DOHH2 (cell line): ENCODE measurements at regions not wholly inside any gene's neighbourhood (a gene's known extent, or its start where the extent isn't known, plus 50 kb on each side); places are given as distances from the start of the nearest gene placed in this dataset.

ENCODE experiments used
- H3F3A ChIP-seq: fragments of 200-600 bp; sonication (generic), shearing (Covaris generic); 2 replicates; pipeline ENCODE4 v1.6.0; 2016; ENCODE audit warnings: antibody characterized with exemption, mild to moderate bottlenecking; ENCODE audit not compliant: control insufficient read depth, insufficient read depth
- H3K27ac ChIP-seq: fragments of 200-600 bp; sonication (generic); 2 replicates; pipeline ENCODE4 v1.5.1; 2014; ENCODE audit warnings: low read depth, mild to moderate bottlenecking, low read length, moderate library complexity
- H3K27me3 ChIP-seq: fragments of 200-600 bp; sonication (generic); 2 replicates; pipeline ENCODE4 v1.6.1; 2014; ENCODE audit warnings: mild to moderate bottlenecking, low read length, mixed read lengths; ENCODE audit not compliant: control insufficient read depth
- H3K36me3 ChIP-seq: fragments of 200-600 bp; sonication (generic); 2 replicates; pipeline ENCODE4 v1.6.1; 2014; ENCODE audit warnings: mild to moderate bottlenecking, low read length, moderate library complexity, mixed read lengths; ENCODE audit not compliant: control insufficient read depth
- H3K4me1 ChIP-seq: fragments of 200-600 bp; sonication (generic); 2 replicates; pipeline ENCODE4 v1.6.1; 2014; ENCODE audit warnings: mild to moderate bottlenecking, low read length, mixed read lengths; ENCODE audit not compliant: control insufficient read depth
- H3K4me2 ChIP-seq: fragments of 200-600 bp; sonication (generic); 2 replicates; pipeline ENCODE4 v1.6.0; 2014; ENCODE audit warnings: mild to moderate bottlenecking, low read length, moderate library complexity
- H3K4me3 ChIP-seq: fragments of 200-600 bp; sonication (generic); 2 replicates; pipeline ENCODE4 v1.5.1; 2014; ENCODE audit warnings: mild to moderate bottlenecking, low read length, mixed read lengths
- H3K79me2 ChIP-seq: fragments of 200-600 bp; sonication (generic); 2 replicates; pipeline ENCODE4 v1.6.1; 2014; ENCODE audit warnings: mild to moderate bottlenecking, low read length, mixed read lengths; ENCODE audit not compliant: control insufficient read depth
- H3K9me2 ChIP-seq: fragments of 200-600 bp; sonication (generic); replicated peaks from 2 replicates; pipeline ENCODE4 v1.6.1; 2014; ENCODE audit warnings: mild to moderate bottlenecking, low read length, mixed read lengths; ENCODE audit not compliant: control insufficient read depth
- H3K9me3 ChIP-seq: fragments of 200-600 bp; sonication (generic); 2 replicates; pipeline ENCODE4 v1.6.1; 2014; ENCODE audit warnings: antibody characterized with exemption, low read length, mixed read lengths; ENCODE audit not compliant: control insufficient read depth, insufficient read depth
- H4K20me1 ChIP-seq: fragments of 200-600 bp; sonication (generic); 2 replicates; pipeline ENCODE4 v1.6.0; 2014; ENCODE audit warnings: low read depth, mild to moderate bottlenecking, antibody characterized with exemption, low read length, moderate library complexity; ENCODE audit not compliant: control insufficient read depth, insufficient read depth
- EZH2phosphoT487 ChIP-seq: fragments of 200-600 bp; sonication (generic); IDR thresholded peaks from 2 replicates; pipeline ENCODE4 v1.6.1; 2017; ENCODE audit warnings: borderline replicate concordance, mild to moderate bottlenecking, antibody characterized with exemption, low read length, moderate library complexity, mixed read lengths
- TF ChIP-seq, protein P1 (sequence below): fragments of 200-600 bp; sonication (generic); IDR thresholded peaks from one replicate; pipeline ENCODE4 v1.5.1; 2014; ENCODE audit warnings: antibody characterized with exemption, mild to moderate bottlenecking, low read depth, low read length; ENCODE audit not compliant: poor library complexity, severe bottlenecking

DNA sequence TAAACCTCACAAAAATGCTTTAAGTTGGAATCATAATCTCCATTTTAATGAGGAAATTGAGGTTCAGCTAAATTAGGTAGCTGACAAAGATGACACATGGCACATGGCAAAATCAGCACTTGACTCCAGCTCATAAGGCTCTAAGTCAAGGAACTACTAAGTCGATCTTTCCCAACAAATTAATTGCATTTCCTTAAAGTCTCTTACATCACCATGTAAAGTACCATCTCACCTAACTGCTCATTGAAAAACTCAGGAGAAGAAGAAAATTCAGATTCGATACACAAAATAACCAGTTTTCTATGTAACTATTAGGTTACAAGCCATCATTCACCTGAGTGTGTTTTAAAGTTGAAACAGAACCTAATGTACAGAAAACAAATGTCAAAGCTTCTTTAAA is 85.8 kb upstream of the IFNE start:
- Histone ChIP-seq H3K4me1 (no peaks in the 10 kb centered on the region), H3K9me3 (no peaks in the 10 kb centered on the region), H3K4me2 (no peak overlapping the region), H3K79me2 (no peaks in the 10 kb centered on the region), H4K20me1 (no peaks in the 10 kb centered on the region), H3K9me2 (no peaks in the 10 kb centered on the region), H3K27ac (no peak overlapping the region), H3K4me3 (no peak overlapping the region), H3K27me3 (no peaks in the 10 kb centered on the region), H3F3A (no peaks in the 10 kb centered on the region), H3K36me3 (no peaks in the 10 kb centered on the region)
- TF ChIP-seq EZH2phosphoT487: no peak
- TF ChIP-seq, protein P1, sequence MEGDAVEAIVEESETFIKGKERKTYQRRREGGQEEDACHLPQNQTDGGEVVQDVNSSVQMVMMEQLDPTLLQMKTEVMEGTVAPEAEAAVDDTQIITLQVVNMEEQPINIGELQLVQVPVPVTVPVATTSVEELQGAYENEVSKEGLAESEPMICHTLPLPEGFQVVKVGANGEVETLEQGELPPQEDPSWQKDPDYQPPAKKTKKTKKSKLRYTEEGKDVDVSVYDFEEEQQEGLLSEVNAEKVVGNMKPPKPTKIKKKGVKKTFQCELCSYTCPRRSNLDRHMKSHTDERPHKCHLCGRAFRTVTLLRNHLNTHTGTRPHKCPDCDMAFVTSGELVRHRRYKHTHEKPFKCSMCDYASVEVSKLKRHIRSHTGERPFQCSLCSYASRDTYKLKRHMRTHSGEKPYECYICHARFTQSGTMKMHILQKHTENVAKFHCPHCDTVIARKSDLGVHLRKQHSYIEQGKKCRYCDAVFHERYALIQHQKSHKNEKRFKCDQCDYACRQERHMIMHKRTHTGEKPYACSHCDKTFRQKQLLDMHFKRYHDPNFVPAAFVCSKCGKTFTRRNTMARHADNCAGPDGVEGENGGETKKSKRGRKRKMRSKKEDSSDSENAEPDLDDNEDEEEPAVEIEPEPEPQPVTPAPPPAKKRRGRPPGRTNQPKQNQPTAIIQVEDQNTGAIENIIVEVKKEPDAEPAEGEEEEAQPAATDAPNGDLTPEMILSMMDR: no peak

DNA sequence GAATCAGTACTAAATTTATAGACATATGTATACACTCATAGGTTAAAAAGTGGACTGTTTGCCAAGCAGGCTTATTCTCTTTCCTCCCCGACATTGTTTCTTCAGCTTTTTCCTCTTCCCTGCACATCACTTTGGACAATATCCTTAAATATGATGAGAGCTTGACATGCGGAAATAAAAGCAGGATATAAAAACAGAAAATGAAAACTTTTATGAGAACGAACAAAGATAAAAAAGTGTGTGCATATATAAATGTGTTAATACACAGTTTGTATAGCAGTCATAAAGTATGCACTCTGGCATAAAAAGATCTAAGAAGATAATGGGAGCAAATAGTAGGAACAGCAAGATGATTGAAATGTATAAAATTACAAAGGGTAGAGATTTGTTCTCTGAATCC is 86.4 kb upstream of the IFNE start:
- TF ChIP-seq, protein P1: no peak
- TF ChIP-seq EZH2phosphoT487: no peak
- H3K4me3 ChIP-seq: no peak overlapping the region
- no peaks in the 10 kb centered on the region for H3K27me3 ChIP-seq
- no peak overlapping the region for H3K27ac ChIP-seq
- no peaks in the 10 kb centered on the region for H3K9me3 ChIP-seq
- no peaks in the 10 kb centered on the region for H3K9me2 ChIP-seq
- H4K20me1 ChIP-seq: no peaks in the 10 kb centered on the region
- H3K36me3 ChIP-seq: no peaks in the 10 kb centered on the region
- H3K79me2 ChIP-seq: no peaks in the 10 kb centered on the region
- H3K4me1 ChIP-seq: no peaks in the 10 kb centered on the region
- no peaks in the 10 kb centered on the region for H3F3A ChIP-seq
- H3K4me2 ChIP-seq: no peak overlapping the region

DNA sequence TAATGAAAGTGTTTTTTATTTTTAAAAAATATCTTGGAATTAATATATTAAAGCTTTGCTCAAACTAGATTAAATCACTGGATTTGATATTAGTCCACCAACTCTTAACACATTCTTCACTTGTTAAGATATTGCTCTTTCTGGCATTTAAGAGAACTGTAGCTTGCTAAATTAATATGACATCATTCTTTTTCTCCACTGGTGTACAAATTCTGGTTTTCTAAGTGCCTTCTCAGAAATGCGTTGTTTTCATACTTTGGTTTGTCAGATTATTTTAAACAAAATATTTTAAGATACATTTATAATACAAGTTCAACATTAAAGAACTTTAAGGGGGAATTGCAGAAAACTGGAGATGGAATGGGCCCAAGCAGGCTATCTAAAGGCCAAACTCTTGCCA is 87.6 kb upstream of the IFNE start:
- no peaks in the 10 kb centered on the region for H3K79me2 ChIP-seq
- no peak overlapping the region for H3K4me2 ChIP-seq

More for the DNA sequence above, 87.6 kb upstream of the IFNE start:
- Histone ChIP-seq H3K27ac (no peak overlapping the region), H3K9me2 (no peaks in the 10 kb centered on the region), H3K27me3 (no peaks in the 10 kb centered on the region), H3F3A (no peaks in the 10 kb centered on the region), H4K20me1 (no peaks in the 10 kb centered on the region), H3K4me3 (no peak overlapping the region), H3K9me3 (no peaks in the 10 kb centered on the region), H3K36me3 (no peaks in the 10 kb centered on the region), H3K4me1 (no peaks in the 10 kb centered on the region)
- TF ChIP-seq, protein P1: no peak
- no peak for TF ChIP-seq EZH2phosphoT487
